ENCODE measurements at regions not wholly inside any gene's neighbourhood (a gene's known extent, or its start where the extent isn't known, plus 50 kb on each side); places are given as distances from the start of the nearest gene placed in this dataset.
A peak's percentile ranks its signal among the peaks of the same experiment; 100 is the strongest.

- no peak overlapping the region for H3K4me3 ChIP-seq (ENCODE audit: control insufficient read depth, low read depth, low read length)
- no peak for TF ChIP-seq CTCF (conservative IDR thresholded peaks at IDR 0.05; ENCODE audit: control insufficient read depth, insufficient read depth, low read depth, low read length)
- peak; percentile 15 for DNase-seq (ENCODE audit: low read depth)
Measured at GRCh38 chr14:46053221-46053620, 598.4 kb downstream of the RPL10L start.

- peak; percentile 1 for DNase-seq (ENCODE audit: low read depth)
- no peak for TF ChIP-seq CTCF (conservative IDR thresholded peaks at IDR 0.05; ENCODE audit: control insufficient read depth, insufficient read depth, low read depth, low read length)
- H3K4me3 ChIP-seq (ENCODE audit: control insufficient read depth, low read depth, low read length), result no peak overlapping the region
Measured at GRCh38 chr14:46051796-46052195, 599.8 kb downstream of the RPL10L start.

GRCh38 chr14:46048127-46048526, 603.5 kb downstream of the RPL10L start:
- peak; percentile 49 for TF ChIP-seq CTCF (conservative IDR thresholded peaks at IDR 0.05; ENCODE audit: control insufficient read depth, insufficient read depth, low read depth, low read length)
- no peak overlapping the region for H3K4me3 ChIP-seq (ENCODE audit: control insufficient read depth, low read depth, low read length)
- DNase-seq (ENCODE audit: low read depth), result peak; percentile 46

- H3K4me3 ChIP-seq (ENCODE audit: control insufficient read depth, low read depth, low read length), result no peak overlapping the region
- DNase-seq (ENCODE audit: low read depth), result no peak
- no peak for TF ChIP-seq CTCF (conservative IDR thresholded peaks at IDR 0.05; ENCODE audit: control insufficient read depth, insufficient read depth, low read depth, low read length)
Measured at GRCh38 chr14:46036099-46036498, 615.5 kb downstream of the RPL10L start.

GRCh38 chr14:46034305-46034704, 617.3 kb downstream of the RPL10L start:
- DNase-seq (ENCODE audit: low read depth), result no peak
- TF ChIP-seq CTCF (conservative IDR thresholded peaks at IDR 0.05; ENCODE audit: control insufficient read depth, insufficient read depth, low read depth, low read length), result no peak
- H3K4me3 ChIP-seq (ENCODE audit: control insufficient read depth, low read depth, low read length), result no peak overlapping the region

GRCh38 chr14:46018846-46019420, 632.6 kb downstream of the RPL10L start:
- no peak overlapping the region for H3K4me3 ChIP-seq (ENCODE audit: control insufficient read depth, low read depth, low read length)
- no peak for TF ChIP-seq CTCF (conservative IDR thresholded peaks at IDR 0.05; ENCODE audit: control insufficient read depth, insufficient read depth, low read depth, low read length)
- DNase-seq (ENCODE audit: low read depth), result no peak

GRCh38 chr14:46008348-46008747, 643.2 kb downstream of the RPL10L start:
- no peak overlapping the region for H3K4me3 ChIP-seq (ENCODE audit: control insufficient read depth, low read depth, low read length)
- DNase-seq (ENCODE audit: low read depth), result no peak
- no peak for TF ChIP-seq CTCF (conservative IDR thresholded peaks at IDR 0.05; ENCODE audit: control insufficient read depth, insufficient read depth, low read depth, low read length)

Measured in fibroblast of mammary gland (primary cell).